Esophagus squamous epithelium (tissue), 4 donors: ENCODE measurements at regions not wholly inside any gene's neighbourhood (a gene's known extent, or its start where the extent isn't known, plus 50 kb on each side); places are given as distances from the start of the nearest gene placed in this dataset.

Experiments
- CTCF ChIP-seq, 6 experiments: fragments of 450-650 bp in 4 of 6; fragments of 200-600 bp in 2 of 6; sonication (generic) in 2 of 6; IDR thresholded peaks; one replicate each; pipeline ENCODE4 v1.5.1; 2016 to 2019; ENCODE audit warnings: antibody characterized with exemption in 6 of 6, mild to moderate bottlenecking in 4 of 6, moderate library complexity in 4 of 6
- POLR2A ChIP-seq, 4 donors: fragments of 450-650 bp; IDR thresholded peaks; one replicate each; pipeline ENCODE4 v1.6.1; 2017; ENCODE audit warnings: antibody characterized with exemption in 4 of 4, mild to moderate bottlenecking in 4 of 4, moderate library complexity in 3 of 4

GRCh38 chr5:123710031-123710430, 198.1 kb downstream of the CSNK1G3 start:
- no peak for TF ChIP-seq POLR2A (IDR thresholded peaks at IDR 0.05)
- TF ChIP-seq CTCF (IDR thresholded peaks at IDR 0.05) = no peak
